ENCODE measurements at regions not wholly inside any gene's neighbourhood (a gene's known extent, or its start where the extent isn't known, plus 50 kb on each side); places are given as distances from the start of the nearest gene placed in this dataset.

DNA sequence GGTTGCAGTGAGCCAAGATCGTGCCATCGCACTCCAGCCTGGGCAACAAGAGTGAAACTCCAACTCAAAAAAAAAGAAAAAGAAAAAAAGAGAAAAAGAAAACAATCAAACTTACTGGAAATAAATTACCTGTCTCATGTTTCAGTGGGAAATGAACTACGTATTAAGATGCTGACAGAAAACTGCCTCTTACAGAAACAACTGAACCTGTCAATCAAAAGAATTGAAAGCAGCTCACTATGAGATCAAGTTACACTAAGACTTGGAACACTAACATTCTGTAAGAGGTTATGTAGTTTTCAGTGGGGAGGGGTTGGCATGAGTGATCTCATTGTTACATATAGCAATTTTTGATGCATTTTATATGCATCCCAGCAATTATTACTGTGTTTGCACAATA, 64.4 kb upstream of the SPATA31E1 start:
- WGBS, 2 donors, result 67 to 80% methylated on average over 3 of the region's 3 CpGs
- TF ChIP-seq CTCF (IDR thresholded peaks at IDR 0.05) (no peak), POLR2A (IDR thresholded peaks at IDR 0.05) (no peak)
- no peak for DNase-seq (ENCODE audit: low spot score in 2 of 2)
- intact Hi-C loops (cut with DNase I; ENCODE audit: low total_unique reads), result no loop called here
- no peak overlapping the region for H3K4me3 ChIP-seq (ENCODE audit: low read depth, poor library complexity, severe bottlenecking)

- intact Hi-C loops (cut with DNase I; ENCODE audit: low total_unique reads), result no loop called here
- WGBS, 2 donors, result 94 to 98% methylated on average over 25 to 30 of the region's 31 CpGs
- TF ChIP-seq CTCF (IDR thresholded peaks at IDR 0.05), result no peak
- H3K4me3 ChIP-seq (ENCODE audit: low read depth, poor library complexity, severe bottlenecking), result no peak overlapping the region
- DNase-seq (ENCODE audit: low spot score in 2 of 2), result no peak
These were observed 58.3 kb upstream of the SPATA31E1 start for GRCh38 chr9:87824216-87824875.

- no peak for DNase-seq (ENCODE audit: low spot score in 2 of 2)
- intact Hi-C loops (cut with DNase I; ENCODE audit: low total_unique reads), result no loop called here
- TF ChIP-seq CTCF (IDR thresholded peaks at IDR 0.05) (no peak), POLR2A (IDR thresholded peaks at IDR 0.05) (no peak)
- 93 to 97% methylated on average over 24 of the region's 24 CpGs for WGBS, 2 donors
- no peak overlapping the region for H3K4me3 ChIP-seq (ENCODE audit: low read depth, poor library complexity, severe bottlenecking)
These were observed 57.8 kb upstream of the SPATA31E1 start for GRCh38 chr9:87824886-87825285.

GRCh38 chr9:87826331-87826730, 56.3 kb upstream of the SPATA31E1 start:
- intact Hi-C loops (cut with DNase I; ENCODE audit: low total_unique reads), result no loop called here
- no peak overlapping the region for H3K4me3 ChIP-seq (ENCODE audit: low read depth, poor library complexity, severe bottlenecking)
- TF ChIP-seq CTCF (IDR thresholded peaks at IDR 0.05), result no peak
- no peak for TF ChIP-seq POLR2A (IDR thresholded peaks at IDR 0.05)

GRCh38 chr9:87827341-87827740, 55.3 kb upstream of the SPATA31E1 start:
- DNase-seq (ENCODE audit: low spot score in 2 of 2), result no peak
- intact Hi-C loops (cut with DNase I; ENCODE audit: low total_unique reads), result no loop called here
- TF ChIP-seq CTCF (IDR thresholded peaks at IDR 0.05) (no peak), POLR2A (IDR thresholded peaks at IDR 0.05) (no peak)
- no peak overlapping the region for H3K4me3 ChIP-seq (ENCODE audit: low read depth, poor library complexity, severe bottlenecking)
- WGBS, 2 donors, result 83 to 85% methylated on average over 2 of the region's 2 CpGs

More at GRCh38 chr9:87826331-87826730, 56.3 kb upstream of the SPATA31E1 start:
- DNase-seq (ENCODE audit: low spot score in 2 of 2), result no peak

DNA sequence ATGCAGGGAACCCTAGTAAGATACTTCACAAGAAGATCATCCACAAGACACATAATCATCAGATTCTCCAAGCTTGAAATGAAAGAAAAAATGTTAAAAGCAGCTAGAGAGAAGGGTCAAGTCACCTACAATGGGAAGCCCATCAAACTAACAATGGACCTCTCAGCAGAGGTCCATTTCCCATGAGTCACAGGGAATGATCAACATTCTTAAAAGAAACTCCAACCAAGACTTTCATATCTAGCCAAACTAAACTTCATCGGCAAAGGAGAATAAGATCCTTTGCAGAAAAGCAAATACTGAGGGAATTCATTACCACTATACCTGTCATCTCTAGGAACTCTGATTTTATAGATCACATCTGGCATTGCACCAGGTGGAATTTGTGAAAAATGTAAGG, 52.9 kb upstream of the SPATA31E1 start:
- TF ChIP-seq POLR2A (IDR thresholded peaks at IDR 0.05) (no peak), CTCF (IDR thresholded peaks at IDR 0.05) (no peak)
- 74 to 81% methylated on average over 1 of the region's 1 CpG for WGBS, 2 donors
- H3K4me3 ChIP-seq (ENCODE audit: low read depth, poor library complexity, severe bottlenecking), result no peak overlapping the region
- no peak for DNase-seq (ENCODE audit: low spot score in 2 of 2)
- intact Hi-C loops (cut with DNase I; ENCODE audit: low total_unique reads), result no loop called here

All from lower leg skin (tissue), 4 donors.